RWPE1 (cell line): ENCODE measurements at regions not wholly inside any gene's neighbourhood (a gene's known extent, or its start where the extent isn't known, plus 50 kb on each side); places are given as distances from the start of the nearest gene placed in this dataset.

Experiments used
- CTCF ChIA-PET: fragments of 350-600 bp; sonication (Branson Sonifier 250); formaldehyde crosslinking; extraction: SDS; loops from one replicate; lab custom pipeline; 2021; lab: Yijun Ruan, JAX
- POLR2A ChIA-PET: fragments of 400-600 bp; formaldehyde crosslinking; extraction: SDS; loops from one replicate; lab custom pipeline; 2020; ENCODE audit warnings: antibody characterized with exemption; ENCODE audit not compliant: low non-redundant PET; lab: Yijun Ruan, JAX
- DNase-seq: peaks from one replicate; pipeline ENCODE4 v3.0.0; 2012; ENCODE audit warnings: low spot score
- H3K27ac ChIP-seq: fragments of 450-650 bp; 2 replicates; pipeline ENCODE4 v1.5.1; 2017
- CTCF ChIP-seq: fragments of 450-650 bp; conservative IDR thresholded peaks from 2 replicates; pipeline ENCODE4 v1.5.1; 2017; ENCODE audit warnings: low read depth, mild to moderate bottlenecking

- H3K27ac ChIP-seq = no peak overlapping the region
- ChIA-PET POLR2A (no interaction called here), CTCF (no interaction called here)
- TF ChIP-seq CTCF = no peak
- DNase-seq = no peak
These were observed 619.2 kb downstream of the SPRY1 start for GRCh38 chr4:124015766-124016165.

- CTCF ChIA-PET = interaction anchor here (0.6 kb wide), 1 partner anchor 47 kb away, joined by 4 read pairs; no protein-coding TSS in a partner anchor
- POLR2A ChIA-PET = no interaction called here
- no peak for DNase-seq
- no peak for TF ChIP-seq CTCF
- H3K27ac ChIP-seq = no peak overlapping the region
These were observed 620.7 kb downstream of the SPRY1 start for GRCh38 chr4:124017185-124017785.

GRCh38 chr4:124018383-124019317, 622.1 kb downstream of the SPRY1 start:
- no peak overlapping the region for H3K27ac ChIP-seq
- CTCF ChIA-PET = interaction anchor here (0.6 kb wide), 1 partner anchor 61 kb away, joined by 4 read pairs; no protein-coding TSS in a partner anchor

GRCh38 chr4:124019749-124020549, 623.4 kb downstream of the SPRY1 start:
- no peak overlapping the region for H3K27ac ChIP-seq
- TF ChIP-seq CTCF = no peak
- POLR2A ChIA-PET = no interaction called here
- CTCF ChIA-PET = no interaction called here
- DNase-seq = no peak

More at GRCh38 chr4:124018383-124019317, 622.1 kb downstream of the SPRY1 start:
- POLR2A ChIA-PET = no interaction called here
- TF ChIP-seq CTCF = no peak
- DNase-seq = no peak

- DNase-seq = no peak
- no peak for TF ChIP-seq CTCF
- POLR2A ChIA-PET = no interaction called here
- CTCF ChIA-PET = no interaction called here
- no peak overlapping the region for H3K27ac ChIP-seq
These were observed 628.4 kb downstream of the SPRY1 start for GRCh38 chr4:124025000-124025399.

- POLR2A ChIA-PET = no interaction called here
- no peak overlapping the region for H3K27ac ChIP-seq
- CTCF ChIA-PET = no interaction called here
- no peak for TF ChIP-seq CTCF
- DNase-seq = no peak
These were observed 628.8 kb downstream of the SPRY1 start for GRCh38 chr4:124025428-124025827.
